ENCODE measurements at regions not wholly inside any gene's neighbourhood (a gene's known extent, or its start where the extent isn't known, plus 50 kb on each side); places are given as distances from the start of the nearest gene placed in this dataset.

- no peak for TF ChIP-seq CTCF (IDR thresholded peaks at IDR 0.05)
- no peak for TF ChIP-seq POLR2AphosphoS5 (IDR thresholded peaks at IDR 0.05)
Observed at GRCh38 chr16:65202461-65202860, 80.6 kb upstream of the CDH11 start.
